Endothelial cell (in vitro differentiated cells): ENCODE measurements at regions not wholly inside any gene's neighbourhood (a gene's known extent, or its start where the extent isn't known, plus 50 kb on each side); places are given as distances from the start of the nearest gene placed in this dataset.

Source experiments
- DNase-seq: peaks from one replicate; pipeline ENCODE4 v3.0.0; 2021; ENCODE audit warnings: low spot score
- H3K27ac Mint-ChIP-seq: one replicate; pipeline ENCODE4 v1.8.0; 2021; ENCODE audit warnings: mixed read lengths, inconsistent platforms; ENCODE audit not compliant: unreplicated experiment
- H3K27me3 Mint-ChIP-seq: one replicate; pipeline ENCODE4 v1.8.0; 2021; ENCODE audit warnings: mild to moderate bottlenecking, moderate library complexity, mixed read lengths, inconsistent platforms; ENCODE audit not compliant: unreplicated experiment
- H3K36me3 Mint-ChIP-seq: one replicate; pipeline ENCODE4 v1.8.0; 2021; ENCODE audit warnings: mild to moderate bottlenecking, low read depth, mixed read lengths, inconsistent platforms; ENCODE audit not compliant: unreplicated experiment
- H3K4me1 Mint-ChIP-seq: one replicate; pipeline ENCODE4 v1.8.0; 2021; ENCODE audit warnings: mild to moderate bottlenecking, mixed read lengths, inconsistent platforms; ENCODE audit not compliant: unreplicated experiment
- H3K4me3 Mint-ChIP-seq: one replicate; pipeline ENCODE4 v1.8.0; 2021; ENCODE audit warnings: mild to moderate bottlenecking, mixed read lengths, inconsistent platforms; ENCODE audit not compliant: unreplicated experiment
- H3K9me3 Mint-ChIP-seq: one replicate; pipeline ENCODE4 v1.8.0; 2021; ENCODE audit warnings: mixed read lengths, inconsistent platforms; ENCODE audit not compliant: unreplicated experiment
- CTCF ChIP-seq: fragments of 200-600 bp; sonication (generic); IDR thresholded peaks from one replicate; pipeline ENCODE4 v1.5.0; 2021; ENCODE audit warnings: antibody characterized with exemption; ENCODE audit not compliant: unreplicated experiment

GRCh38 chr22:46092670-46093410 lies 57.5 kb upstream of the PPARA start:
- no peaks in the 10 kb centered on the region for H3K4me1 Mint-ChIP-seq
- DNase-seq = no peak
- no peak for TF ChIP-seq CTCF
- H3K27ac Mint-ChIP-seq = no peak overlapping the region
- H3K4me3 Mint-ChIP-seq = no peak overlapping the region
- peaks cover 8% of the 10 kb centered on the region for H3K27me3 Mint-ChIP-seq
- H3K9me3 Mint-ChIP-seq = no peaks in the 10 kb centered on the region
- H3K36me3 Mint-ChIP-seq = no peaks in the 10 kb centered on the region

- no peaks in the 10 kb centered on the region for H3K9me3 Mint-ChIP-seq
- H3K36me3 Mint-ChIP-seq = no peaks in the 10 kb centered on the region
- H3K27ac Mint-ChIP-seq = no peak overlapping the region
- TF ChIP-seq CTCF = no peak
- H3K4me3 Mint-ChIP-seq = no peak overlapping the region
- peaks cover 6% of the 10 kb centered on the region for H3K27me3 Mint-ChIP-seq
- DNase-seq = no peak
- no peaks in the 10 kb centered on the region for H3K4me1 Mint-ChIP-seq
Observed at GRCh38 chr22:46093796-46094195, 56.5 kb upstream of the PPARA start.

- no peak overlapping the region for H3K4me3 Mint-ChIP-seq
- TF ChIP-seq CTCF = no peak
- H3K4me1 Mint-ChIP-seq = no peaks in the 10 kb centered on the region
- H3K36me3 Mint-ChIP-seq = no peaks in the 10 kb centered on the region
- DNase-seq = no peak
- no peaks in the 10 kb centered on the region for H3K9me3 Mint-ChIP-seq
- no peak overlapping the region for H3K27ac Mint-ChIP-seq
- H3K27me3 Mint-ChIP-seq = peaks cover 6% of the 10 kb centered on the region
Observed at GRCh38 chr22:46094676-46095075, 55.6 kb upstream of the PPARA start.

- Mint-ChIP-seq H3K36me3 (no peaks in the 10 kb centered on the region), H3K27me3 (peaks cover 6% of the 10 kb centered on the region), H3K4me3 (no peak overlapping the region), H3K4me1 (no peaks in the 10 kb centered on the region), H3K27ac (no peak overlapping the region), H3K9me3 (no peaks in the 10 kb centered on the region)
- TF ChIP-seq CTCF = no peak
- DNase-seq = no peak
Observed at GRCh38 chr22:46096051-46096450, 54.3 kb upstream of the PPARA start.

GRCh38 chr22:46096706-46097230 lies 53.6 kb upstream of the PPARA start:
- Mint-ChIP-seq H3K4me3 (no peak overlapping the region), H3K27ac (peak overlapping the region; percentile 18), H3K9me3 (no peaks in the 10 kb centered on the region), H3K4me1 (no peaks in the 10 kb centered on the region), H3K36me3 (no peaks in the 10 kb centered on the region), H3K27me3 (peaks cover 12% of the 10 kb centered on the region)
- DNase-seq = no peak
- TF ChIP-seq CTCF = no peak
